SK-N-DZ (cell line): ENCODE measurements at regions not wholly inside any gene's neighbourhood (a gene's known extent, or its start where the extent isn't known, plus 50 kb on each side); places are given as distances from the start of the nearest gene placed in this dataset.

Experiments
- DNase-seq: peaks from one replicate; pipeline ENCODE4 v3.0.0-alpha.2; 2015; ENCODE audit warnings: low spot score

DNA sequence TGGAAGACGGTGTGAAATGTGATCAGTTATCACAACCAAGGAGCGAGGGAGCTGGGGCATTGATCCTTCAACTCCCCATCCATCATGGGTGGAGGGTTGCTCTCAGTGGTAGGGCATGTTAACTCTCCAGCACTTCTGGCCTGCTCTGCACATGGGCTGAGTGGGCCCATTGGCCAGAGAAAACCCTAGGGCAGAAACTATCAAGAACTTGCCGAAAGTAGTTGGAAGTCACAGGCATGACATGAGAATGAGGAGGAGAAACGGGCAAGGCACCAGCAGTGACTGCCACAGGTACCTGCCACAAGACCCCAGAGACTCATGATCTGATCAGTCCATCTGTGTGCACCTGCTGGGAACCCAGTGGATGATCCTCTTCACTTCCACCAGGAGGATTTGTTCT lies 50.9 kb upstream of the CXCL14 start:
- no peak for DNase-seq

- DNase-seq = no peak
These were observed 50.2 kb upstream of the CXCL14 start for GRCh38 chr5:135628771-135629563.
